ENCODE measurements at regions not wholly inside any gene's neighbourhood (a gene's known extent, or its start where the extent isn't known, plus 50 kb on each side); places are given as distances from the start of the nearest gene placed in this dataset.

GRCh38 chr16:73149334-73149733 lies 101.4 kb upstream of the ZFHX3 start:
- no peaks in the 10 kb centered on the region for H3K9me3 ChIP-seq (ENCODE audit: severe bottlenecking)
- no peaks in the 10 kb centered on the region for H3K36me3 ChIP-seq
- TF ChIP-seq, protein P1, sequence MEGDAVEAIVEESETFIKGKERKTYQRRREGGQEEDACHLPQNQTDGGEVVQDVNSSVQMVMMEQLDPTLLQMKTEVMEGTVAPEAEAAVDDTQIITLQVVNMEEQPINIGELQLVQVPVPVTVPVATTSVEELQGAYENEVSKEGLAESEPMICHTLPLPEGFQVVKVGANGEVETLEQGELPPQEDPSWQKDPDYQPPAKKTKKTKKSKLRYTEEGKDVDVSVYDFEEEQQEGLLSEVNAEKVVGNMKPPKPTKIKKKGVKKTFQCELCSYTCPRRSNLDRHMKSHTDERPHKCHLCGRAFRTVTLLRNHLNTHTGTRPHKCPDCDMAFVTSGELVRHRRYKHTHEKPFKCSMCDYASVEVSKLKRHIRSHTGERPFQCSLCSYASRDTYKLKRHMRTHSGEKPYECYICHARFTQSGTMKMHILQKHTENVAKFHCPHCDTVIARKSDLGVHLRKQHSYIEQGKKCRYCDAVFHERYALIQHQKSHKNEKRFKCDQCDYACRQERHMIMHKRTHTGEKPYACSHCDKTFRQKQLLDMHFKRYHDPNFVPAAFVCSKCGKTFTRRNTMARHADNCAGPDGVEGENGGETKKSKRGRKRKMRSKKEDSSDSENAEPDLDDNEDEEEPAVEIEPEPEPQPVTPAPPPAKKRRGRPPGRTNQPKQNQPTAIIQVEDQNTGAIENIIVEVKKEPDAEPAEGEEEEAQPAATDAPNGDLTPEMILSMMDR (IDR thresholded peaks at IDR 0.05; ENCODE audit: low read depth, low read length): no peak
- no peak overlapping the region for H3K4me3 ChIP-seq (ENCODE audit: low read depth, low read length)
- no peak for DNase-seq
- no peak overlapping the region for H3K27ac ChIP-seq
- H3K27me3 ChIP-seq (ENCODE audit: insufficient read depth, low read depth, severe bottlenecking): no peaks in the 10 kb centered on the region

DNA sequence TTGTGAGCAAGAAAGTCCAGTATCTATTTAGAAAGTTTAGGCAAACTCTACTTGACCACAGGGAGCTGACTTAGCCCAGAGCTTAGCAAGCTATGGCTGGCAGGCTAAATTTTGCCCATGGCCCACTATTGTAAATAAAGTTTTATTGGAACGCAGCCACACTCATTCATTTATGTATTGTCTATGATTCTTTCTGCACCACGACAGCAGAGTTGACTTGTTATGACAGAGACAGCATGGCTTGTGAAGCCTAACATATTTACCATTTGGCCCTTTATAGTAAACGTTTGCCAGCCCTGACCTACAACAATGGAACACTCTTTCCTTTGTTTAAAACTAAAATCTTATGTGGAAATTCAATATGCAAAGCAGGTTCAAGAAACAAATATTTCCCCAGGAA lies 100.0 kb upstream of the ZFHX3 start:
- TF ChIP-seq, protein P1 (IDR thresholded peaks at IDR 0.05; ENCODE audit: low read depth, low read length): no peak
- H3K4me3 ChIP-seq (ENCODE audit: low read depth, low read length): no peak overlapping the region

GRCh38 chr16:73145166-73145880 lies 97.4 kb upstream of the ZFHX3 start:
- DNase-seq: no peak
- TF ChIP-seq, protein P1 (IDR thresholded peaks at IDR 0.05; ENCODE audit: low read depth, low read length): no peak
- Histone ChIP-seq H3K4me3 (ENCODE audit: low read depth, low read length) (no peak overlapping the region), H3K27ac (no peak overlapping the region), H3K36me3 (no peaks in the 10 kb centered on the region), H3K9me3 (ENCODE audit: severe bottlenecking) (no peaks in the 10 kb centered on the region), H3K27me3 (ENCODE audit: insufficient read depth, low read depth, severe bottlenecking) (no peaks in the 10 kb centered on the region)

More for the DNA sequence above, 100.0 kb upstream of the ZFHX3 start:
- no peak for DNase-seq
- H3K27me3 ChIP-seq (ENCODE audit: insufficient read depth, low read depth, severe bottlenecking): no peaks in the 10 kb centered on the region
- H3K9me3 ChIP-seq (ENCODE audit: severe bottlenecking): no peaks in the 10 kb centered on the region
- no peaks in the 10 kb centered on the region for H3K36me3 ChIP-seq
- no peak overlapping the region for H3K27ac ChIP-seq

GRCh38 chr16:73143576-73144422 lies 95.9 kb upstream of the ZFHX3 start:
- Histone ChIP-seq H3K36me3 (no peaks in the 10 kb centered on the region), H3K27ac (no peak overlapping the region), H3K4me3 (ENCODE audit: low read depth, low read length) (no peak overlapping the region), H3K27me3 (ENCODE audit: insufficient read depth, low read depth, severe bottlenecking) (no peaks in the 10 kb centered on the region), H3K9me3 (ENCODE audit: severe bottlenecking) (no peaks in the 10 kb centered on the region)
- no peak for DNase-seq
- TF ChIP-seq, protein P1 (IDR thresholded peaks at IDR 0.05; ENCODE audit: low read depth, low read length): no peak

GRCh38 chr16:73143002-73143401 lies 95.1 kb upstream of the ZFHX3 start:
- TF ChIP-seq, protein P1 (IDR thresholded peaks at IDR 0.05; ENCODE audit: low read depth, low read length): no peak
- H3K27ac ChIP-seq: no peak overlapping the region
- no peaks in the 10 kb centered on the region for H3K9me3 ChIP-seq (ENCODE audit: severe bottlenecking)
- H3K4me3 ChIP-seq (ENCODE audit: low read depth, low read length): no peak overlapping the region
- no peaks in the 10 kb centered on the region for H3K27me3 ChIP-seq (ENCODE audit: insufficient read depth, low read depth, severe bottlenecking)
- no peak for DNase-seq
- no peaks in the 10 kb centered on the region for H3K36me3 ChIP-seq
